RPMI7951 (cell line): ENCODE measurements at regions not wholly inside any gene's neighbourhood (a gene's known extent, or its start where the extent isn't known, plus 50 kb on each side); places are given as distances from the start of the nearest gene placed in this dataset.

Source experiments
- DNase-seq: peaks from one replicate; pipeline ENCODE4 v3.0.0-alpha.2; 2012; ENCODE audit warnings: low read depth

DNA sequence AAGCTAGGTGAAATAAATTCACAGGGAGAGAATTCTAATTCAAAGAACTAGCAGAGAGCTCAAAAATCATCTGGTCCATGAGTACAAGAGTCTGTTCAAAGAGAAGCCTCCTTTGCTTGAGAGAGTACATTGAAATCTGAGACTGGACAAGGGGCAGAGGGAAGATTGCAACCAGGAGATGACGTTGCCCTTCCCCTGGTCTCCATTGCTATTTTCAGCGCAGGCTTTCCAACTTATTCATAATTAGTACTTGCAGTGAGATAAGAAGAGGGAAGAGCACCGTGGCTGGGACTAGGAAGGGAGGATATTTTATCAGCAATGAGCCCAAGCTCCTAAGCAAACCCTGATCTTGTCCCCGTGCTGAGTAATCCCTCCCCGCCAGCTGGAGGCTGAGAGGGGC lies 251.8 kb upstream of the RORA start:
- DNase-seq = peak; percentile 7

DNA sequence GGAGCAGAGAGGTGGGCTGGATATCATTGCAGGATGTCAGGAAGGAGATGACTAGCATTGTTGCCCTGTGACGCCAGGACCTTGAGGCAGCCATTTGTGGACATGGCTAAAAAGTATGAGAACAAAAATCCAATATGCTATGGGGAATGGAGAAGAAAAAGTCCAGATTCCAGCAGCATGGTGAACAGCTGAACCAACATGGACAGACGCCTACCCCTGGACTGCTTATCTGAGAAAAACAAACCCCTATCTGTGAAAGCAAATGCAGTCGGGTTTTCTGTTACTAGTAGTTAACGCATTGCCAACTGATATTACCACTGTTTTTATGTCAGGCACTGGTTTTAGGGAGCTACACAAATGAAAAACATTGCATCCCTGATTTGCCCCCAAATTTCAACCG lies 251.2 kb upstream of the RORA start:
- DNase-seq = no peak

DNA sequence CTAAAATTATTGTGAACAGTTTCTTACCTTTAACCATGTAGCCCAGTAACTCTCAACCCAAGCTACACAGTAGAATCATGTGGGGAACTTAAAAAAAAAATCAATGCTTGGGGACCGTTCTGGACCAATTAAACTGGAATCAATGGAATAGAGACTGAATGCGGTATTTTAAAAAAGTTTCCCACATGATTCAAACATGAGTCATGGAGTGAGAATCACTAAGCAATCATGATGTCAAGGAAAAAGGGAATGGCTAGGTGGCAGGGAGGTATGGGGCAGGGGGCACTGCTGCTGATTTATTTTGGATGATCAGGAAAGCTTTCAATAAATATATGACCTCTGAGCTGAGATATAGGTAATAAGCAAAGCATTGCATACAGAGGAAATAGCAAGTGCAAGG lies 250.5 kb upstream of the RORA start:
- DNase-seq = peak; percentile 63

DNA sequence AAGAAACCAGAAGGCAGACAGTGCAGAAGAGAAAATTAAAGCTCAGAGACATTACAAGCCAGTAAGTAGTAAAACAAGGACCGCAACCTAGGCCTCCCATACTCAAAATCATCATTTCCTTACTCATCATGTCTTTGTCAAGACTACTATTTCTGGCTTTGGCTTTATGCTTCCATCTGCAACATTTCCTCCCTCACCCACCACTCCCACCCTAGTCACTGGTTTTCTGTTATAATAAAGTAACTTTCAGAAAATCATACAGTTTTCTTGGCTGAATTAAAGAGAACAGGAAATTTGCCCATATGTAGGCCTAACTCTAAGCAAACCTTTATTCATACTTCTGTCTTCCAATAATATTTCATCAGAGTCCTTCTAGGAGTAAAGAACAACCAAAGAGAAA lies 247.6 kb upstream of the RORA start:
- no peak for DNase-seq

GRCh38 chr15:61474796-61475195 lies 245.7 kb upstream of the RORA start:
- DNase-seq = peak; percentile 38

GRCh38 chr15:61467823-61468222 lies 238.7 kb upstream of the RORA start:
- no peak for DNase-seq

DNA sequence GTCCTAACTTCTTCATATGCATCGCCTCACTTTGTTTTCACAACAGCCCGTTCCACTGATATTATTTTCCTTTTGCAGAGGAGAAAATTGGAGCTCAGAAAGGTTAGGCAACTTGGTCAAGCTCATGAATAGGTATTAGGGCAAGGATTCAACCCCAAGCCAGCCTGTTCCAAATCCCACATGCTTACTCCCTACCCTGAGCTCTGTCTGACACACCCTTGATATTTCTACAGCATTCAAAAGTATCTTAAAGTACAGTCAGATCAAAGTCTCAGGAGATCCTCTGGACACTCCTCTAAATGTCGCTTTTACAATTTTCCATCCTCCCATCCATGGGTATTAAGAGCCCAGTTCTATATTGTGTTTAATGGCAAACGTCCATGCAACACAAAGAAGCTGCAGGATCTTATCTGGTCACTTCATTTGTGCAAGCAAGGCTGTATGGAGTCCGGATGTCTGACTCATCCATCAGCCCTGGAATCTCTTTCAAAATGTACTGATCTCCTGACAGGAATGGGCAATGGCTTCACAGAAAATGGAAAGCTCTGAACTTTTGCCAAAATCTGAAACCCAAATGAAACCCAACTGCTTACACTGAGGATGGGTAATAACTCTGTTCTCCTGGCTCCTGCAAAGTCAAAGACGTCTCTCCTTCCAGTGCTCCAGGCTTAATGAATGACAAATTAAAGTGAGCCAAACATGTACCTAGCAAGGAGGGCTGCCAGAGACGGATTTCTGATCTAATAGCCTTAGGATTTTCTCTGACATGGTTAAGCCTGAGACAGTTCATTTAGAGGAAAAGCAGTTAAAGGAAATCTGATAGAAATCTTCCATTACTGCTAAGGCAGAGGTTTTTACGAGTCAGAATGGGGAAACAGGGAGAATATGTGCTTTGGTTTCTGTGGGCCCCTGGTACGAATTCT lies 230.9 kb upstream of the RORA start:
- DNase-seq = peak; percentile 97

DNA sequence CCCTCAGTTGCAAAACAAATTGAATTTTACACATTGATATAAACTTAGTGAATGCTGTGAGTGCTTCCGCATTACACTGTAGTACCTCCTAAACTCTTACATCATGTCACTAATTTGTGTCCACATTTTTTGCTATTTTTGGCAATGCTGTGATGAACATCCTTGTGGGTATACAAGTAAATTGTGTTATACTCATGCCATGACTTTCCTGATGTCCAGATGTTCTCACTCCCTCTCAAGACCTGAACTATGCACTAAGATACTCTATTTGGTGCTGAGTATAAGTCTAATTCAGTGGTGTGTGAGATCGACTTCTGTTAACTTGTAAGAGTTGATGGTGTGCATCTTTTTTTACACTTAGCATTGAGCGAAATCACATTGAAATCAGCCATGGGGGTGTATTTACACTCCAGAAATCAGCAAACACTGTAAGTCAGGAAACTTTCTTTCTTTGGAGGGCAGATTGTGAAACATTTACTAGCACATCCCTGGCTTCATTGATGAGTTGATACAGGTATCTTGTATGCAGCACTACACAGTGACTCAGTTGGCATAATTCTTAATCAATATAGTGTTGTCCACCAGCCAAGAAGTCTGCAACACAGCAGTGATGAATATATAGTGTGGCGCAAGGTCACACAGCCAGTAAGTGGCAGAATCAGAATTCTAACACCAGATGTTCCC lies 228.1 kb upstream of the RORA start:
- DNase-seq = no peak

DNA sequence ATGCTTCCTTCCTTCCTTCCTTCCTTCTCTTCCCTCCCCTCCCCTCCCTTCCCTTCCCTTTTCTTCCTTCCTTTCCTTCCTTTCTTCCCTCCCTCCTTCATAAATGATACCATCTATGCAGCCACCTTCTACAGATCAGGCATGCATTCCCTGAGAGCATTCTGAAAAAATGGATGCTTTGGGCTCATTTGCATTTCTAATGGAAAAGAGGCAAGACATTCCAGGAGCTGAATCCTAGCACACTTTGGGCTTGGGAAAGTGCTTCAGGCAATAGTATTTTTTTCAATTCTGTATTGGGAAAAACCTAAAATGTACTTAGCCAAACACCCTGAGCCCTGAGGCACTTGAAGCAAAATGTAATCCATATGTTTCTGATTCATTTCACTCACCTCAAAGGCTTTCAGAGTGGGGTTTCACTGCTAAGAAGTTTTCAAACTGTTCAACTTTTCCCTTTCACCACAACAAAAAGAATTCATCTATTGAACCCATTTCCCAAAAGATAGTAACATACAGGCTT lies 220.1 kb upstream of the RORA start:
- DNase-seq = peak; percentile 74

DNA sequence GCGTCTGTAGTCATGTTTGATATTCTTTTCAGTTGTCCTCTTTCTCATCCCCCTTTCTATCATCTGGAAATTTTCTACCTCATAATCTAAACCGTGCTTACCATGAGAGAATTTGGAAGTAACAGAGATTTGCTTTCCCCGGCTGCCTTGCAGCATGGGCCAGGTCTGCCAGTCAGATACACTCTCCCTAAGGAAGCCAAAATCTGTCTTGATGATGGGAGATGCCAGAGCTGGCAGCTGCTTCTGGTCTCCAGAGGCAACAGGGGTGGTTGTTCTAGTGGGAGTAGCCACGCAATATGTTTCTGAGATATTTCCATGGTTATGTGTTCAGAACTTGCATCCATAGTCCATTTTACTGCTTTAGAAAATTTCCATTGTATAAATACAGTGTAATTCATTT lies 218.9 kb upstream of the RORA start:
- DNase-seq = no peak

DNA sequence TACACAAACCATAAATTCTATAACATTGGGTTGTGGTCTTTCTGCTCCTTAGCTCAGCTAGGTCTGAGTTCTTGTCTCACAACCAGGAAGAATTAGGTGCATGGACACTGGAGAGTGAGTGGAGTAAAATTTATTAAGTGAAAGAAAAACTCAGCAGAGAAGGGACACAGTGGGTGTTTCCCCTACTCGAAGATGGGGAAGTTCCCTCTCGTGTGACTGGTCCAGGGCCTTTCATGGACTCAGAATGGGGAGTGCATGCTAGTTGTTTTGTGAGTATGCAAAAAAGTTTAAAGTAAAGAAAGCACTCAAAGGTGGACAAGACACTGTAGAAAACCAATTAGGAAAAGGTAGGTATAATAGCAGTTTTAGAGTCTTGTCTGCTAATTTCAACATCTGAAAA lies 215.5 kb upstream of the RORA start:
- no peak for DNase-seq

DNA sequence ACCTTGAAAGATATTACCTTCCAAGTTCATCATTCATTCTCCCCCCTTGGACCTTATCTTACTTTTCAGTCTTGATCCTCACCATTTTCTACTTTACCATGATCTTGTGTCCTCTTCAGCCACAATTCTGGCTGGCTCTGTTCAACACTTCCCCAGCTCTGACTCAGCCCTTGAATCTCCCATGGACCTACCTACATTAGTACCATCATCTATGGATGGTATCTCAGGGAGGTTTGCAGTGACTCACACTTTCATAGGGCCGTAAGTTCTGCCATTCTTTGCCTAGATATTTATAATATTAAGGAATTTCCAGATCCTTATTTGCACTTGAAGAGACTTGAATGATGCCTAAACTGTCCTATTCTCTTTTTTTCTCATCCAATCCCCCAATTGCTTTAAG lies 213.7 kb upstream of the RORA start:
- DNase-seq = no peak

DNA sequence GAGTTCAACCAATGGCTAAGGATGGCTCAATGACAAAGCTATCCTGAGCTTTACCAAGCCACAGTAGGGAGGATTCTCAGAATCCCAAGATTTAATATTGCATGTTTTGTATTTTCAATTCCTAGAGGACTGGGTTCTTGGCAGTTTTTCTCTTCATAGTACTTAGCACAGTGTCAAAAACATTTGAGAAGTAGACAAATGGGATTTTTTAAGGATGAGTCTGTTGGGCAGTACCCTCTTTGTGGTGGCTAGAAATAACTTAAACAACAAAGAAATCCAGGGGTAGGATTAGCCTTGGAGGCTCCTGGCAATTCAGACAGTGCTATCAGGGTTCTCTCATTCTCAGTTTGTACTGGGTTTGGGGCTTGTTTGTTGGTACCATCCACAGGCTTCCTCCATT lies 212.8 kb upstream of the RORA start:
- DNase-seq = peak; percentile 22

DNA sequence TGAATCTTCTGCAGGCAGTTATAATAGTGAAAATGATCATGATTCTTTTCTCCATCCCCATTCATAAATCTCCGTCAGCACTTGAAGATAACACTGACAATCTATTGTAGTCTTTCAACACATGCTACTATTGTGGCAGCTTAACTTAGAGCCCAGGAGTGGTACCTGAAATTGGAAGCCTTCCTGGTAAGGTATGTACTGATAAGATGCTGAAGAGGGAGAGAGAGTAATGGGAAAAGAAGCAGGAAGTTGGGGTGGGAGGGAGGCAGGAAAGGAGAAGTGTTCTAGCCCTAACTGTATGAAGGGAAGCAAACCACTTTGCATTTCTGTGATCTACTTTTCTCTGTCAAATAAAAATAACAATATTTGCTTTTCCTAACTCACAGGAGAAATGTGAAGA lies 197.4 kb upstream of the RORA start:
- no peak for DNase-seq

DNA sequence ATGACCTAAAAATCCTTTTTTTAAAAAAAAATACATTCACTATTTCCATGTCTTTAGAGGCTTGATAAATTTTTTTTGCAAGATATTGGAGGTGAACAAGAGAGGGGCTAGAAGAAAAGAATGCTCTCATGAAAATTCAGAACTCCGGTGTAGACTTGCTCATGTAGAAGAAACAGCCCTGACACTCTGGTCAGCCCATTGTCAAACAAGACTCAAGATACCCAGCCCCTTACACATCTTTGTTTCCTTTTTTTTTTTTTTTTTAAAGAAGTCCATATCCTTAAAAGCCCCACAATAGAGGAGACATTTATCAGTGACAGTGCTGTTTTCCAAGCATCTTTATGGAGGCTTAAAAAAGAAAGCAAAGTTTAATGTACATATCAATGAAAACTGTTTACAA lies 196.8 kb upstream of the RORA start:
- DNase-seq = no peak

GRCh38 chr15:61422773-61423172 lies 193.7 kb upstream of the RORA start:
- DNase-seq = no peak

GRCh38 chr15:61421938-61422337 lies 192.8 kb upstream of the RORA start:
- no peak for DNase-seq

DNA sequence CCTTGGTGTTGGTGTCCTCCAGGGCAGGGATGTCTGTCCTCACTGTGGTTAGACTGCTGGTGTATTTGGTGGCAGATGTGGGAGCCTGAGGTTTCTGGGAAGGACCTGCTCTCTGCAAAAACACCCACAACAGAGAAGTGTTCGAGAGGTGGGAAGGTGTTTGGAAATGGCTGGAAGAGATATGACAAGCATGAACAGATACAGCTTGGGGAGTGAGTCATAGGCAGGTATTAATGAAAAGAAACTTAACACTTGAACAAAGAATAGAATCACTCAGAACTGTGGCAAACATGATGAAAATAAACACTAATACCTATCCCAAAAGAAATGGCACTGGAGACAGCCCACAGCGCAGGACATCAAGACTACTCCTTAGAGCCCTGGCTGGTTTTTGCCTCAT lies 192.4 kb upstream of the RORA start:
- no peak for DNase-seq

DNA sequence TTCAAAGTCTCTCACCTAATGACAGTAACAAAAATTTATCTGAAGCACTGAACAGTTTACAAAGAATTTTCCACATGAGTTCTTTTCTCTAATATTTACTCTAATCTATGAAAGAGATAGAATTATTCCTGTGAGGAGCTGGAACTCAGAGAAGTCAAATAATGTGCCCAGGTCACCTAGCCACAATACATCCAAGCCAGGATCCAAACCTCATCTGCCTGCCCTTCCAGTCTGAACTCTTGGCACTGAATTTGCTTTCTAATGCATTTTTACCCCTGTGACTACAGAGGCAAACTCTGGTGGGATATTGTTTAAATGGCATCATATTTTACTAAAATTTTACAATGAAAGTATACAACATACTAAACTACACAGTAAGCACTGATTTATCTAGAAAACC lies 191.4 kb upstream of the RORA start:
- DNase-seq = no peak

GRCh38 chr15:61415617-61416120 lies 186.6 kb upstream of the RORA start:
- no peak for DNase-seq

DNA sequence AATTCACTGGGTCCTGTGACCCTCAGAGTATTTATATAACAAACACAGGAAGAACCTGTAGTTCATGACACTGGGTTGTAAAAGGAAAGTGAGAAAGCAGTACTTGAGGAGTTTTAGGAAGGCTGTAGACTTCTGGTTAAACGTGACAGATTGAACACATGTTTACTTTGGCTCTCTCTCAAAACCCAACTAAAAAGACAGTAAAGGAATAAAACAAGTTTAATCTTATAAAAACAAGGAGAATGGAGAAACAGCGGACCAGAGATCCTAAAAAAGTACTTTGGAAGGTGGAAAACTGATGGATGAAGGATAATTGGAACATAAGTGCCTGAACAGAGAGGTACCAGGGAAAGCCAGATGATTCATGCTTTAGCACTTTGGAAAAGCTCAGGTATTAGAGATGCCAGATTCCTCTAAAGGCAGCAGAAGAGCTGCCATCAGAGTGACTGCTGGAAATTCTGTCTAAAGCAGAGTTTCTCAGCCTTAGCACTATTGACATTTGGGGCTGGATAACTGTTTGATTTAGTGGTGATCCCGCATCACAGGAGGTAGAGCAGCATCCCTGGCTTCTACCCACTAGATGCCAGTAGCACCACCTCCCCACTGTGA lies 182.9 kb upstream of the RORA start:
- no peak for DNase-seq

GRCh38 chr15:61410662-61411061 lies 181.6 kb upstream of the RORA start:
- peak; percentile 7 for DNase-seq

GRCh38 chr15:61404567-61404966 lies 175.5 kb upstream of the RORA start:
- no peak for DNase-seq
